BLaER1 treated with 17β-estradiol and CSF1 and Interleukin-3, amounts not matched to agents 10 nM and 100 nM (cell line): ENCODE measurements at regions not wholly inside any gene's neighbourhood (a gene's known extent, or its start where the extent isn't known, plus 50 kb on each side); places are given as distances from the start of the nearest gene placed in this dataset.

Source experiments
- H3K27ac ChIP-seq, 11 experiments: shearing (Covaris generic); formaldehyde crosslinking; 2 replicates each; pipeline ENCODE4 v1.8.1; 2022
- H3K27me3 ChIP-seq, 11 experiments: shearing (Covaris generic); formaldehyde crosslinking; 2 replicates each; pipeline ENCODE4 v1.8.1; 2022
- H3K36me3 ChIP-seq, 11 experiments: shearing (Covaris generic); formaldehyde crosslinking; 2 replicates each; pipeline ENCODE4 v1.8.1; 2022
- H3K4me1 ChIP-seq, 10 experiments: shearing (Covaris generic); formaldehyde crosslinking; 2 replicates each; pipeline ENCODE4 v1.8.1; 2022
- H3K4me2 ChIP-seq, 11 experiments: shearing (Covaris generic); formaldehyde crosslinking; 2 replicates each; pipeline ENCODE4 v1.8.1; 2022
- H3K4me3 ChIP-seq, 10 experiments: shearing (Covaris generic); formaldehyde crosslinking; 2 replicates each; pipeline ENCODE4 v1.8.1; 2022
- H3K9ac ChIP-seq, 11 experiments: shearing (Covaris generic); formaldehyde crosslinking; 2 replicates each; pipeline ENCODE4 v1.8.1; 2022
- H3K9me3 ChIP-seq, 11 experiments: shearing (Covaris generic); formaldehyde crosslinking; replicated peaks in 1 of 11; 2 replicates each; pipeline ENCODE4 v1.8.1; 2022
- H4K20me1 ChIP-seq, 11 experiments: shearing (Covaris generic); formaldehyde crosslinking; 2 replicates each; pipeline ENCODE4 v1.8.1; 2022
- Cebpa-rat ChIP-seq, 11 experiments: shearing (Covaris generic); IDR thresholded peaks; 2 replicates each; pipeline ENCODE4 v1.8.1; 2022

- H3K27me3 ChIP-seq, result no peaks in the 10 kb centered on the region
- no peak overlapping the region for H3K4me3 ChIP-seq
- no peak overlapping the region for H3K4me2 ChIP-seq
- TF ChIP-seq Cebpa-rat (IDR thresholded peaks at IDR 0.05), result no peak
- peaks cover 0 to 10% (median 4%) of the 10 kb centered on the region in 11 experiments; a peak in 6 of 22 replicates for H3K9me3 ChIP-seq
- H4K20me1 ChIP-seq, result no peaks in the 10 kb centered on the region; a peak in 1 of 22 replicates
- no peaks in the 10 kb centered on the region for H3K4me1 ChIP-seq
- H3K36me3 ChIP-seq, result no peaks in the 10 kb centered on the region
- no peak overlapping the region for H3K27ac ChIP-seq
- no peak overlapping the region for H3K9ac ChIP-seq
Observed at GRCh38 chr13:23947893-23948292, 50.6 kb upstream of the C1QTNF9B start.

GRCh38 chr13:23949200-23949599, 51.9 kb upstream of the C1QTNF9B start:
- Histone ChIP-seq H3K4me1 (no peaks in the 10 kb centered on the region), H3K4me3 (no peak overlapping the region), H3K9ac (no peak overlapping the region), H3K27ac (no peak overlapping the region), H3K27me3 (no peaks in the 10 kb centered on the region), H3K9me3 (peaks cover 0 to 11% (median 4%) of the 10 kb centered on the region in 11 experiments; a peak in 6 of 22 replicates), H3K4me2 (no peak overlapping the region), H3K36me3 (no peaks in the 10 kb centered on the region), H4K20me1 (no peaks in the 10 kb centered on the region; a peak in 1 of 22 replicates)
- no peak for TF ChIP-seq Cebpa-rat (IDR thresholded peaks at IDR 0.05)

GRCh38 chr13:23949736-23950135, 52.4 kb upstream of the C1QTNF9B start:
- no peak for TF ChIP-seq Cebpa-rat (IDR thresholded peaks at IDR 0.05)
- Histone ChIP-seq H3K27ac (no peak overlapping the region), H3K9ac (no peak overlapping the region), H3K9me3 (peaks cover 0 to 11% (median 4%) of the 10 kb centered on the region in 11 experiments; a peak in 6 of 22 replicates), H4K20me1 (no peaks in the 10 kb centered on the region; a peak in 1 of 22 replicates), H3K4me1 (no peaks in the 10 kb centered on the region), H3K36me3 (no peaks in the 10 kb centered on the region), H3K4me2 (no peak overlapping the region), H3K4me3 (no peak overlapping the region), H3K27me3 (no peaks in the 10 kb centered on the region)

- no peak overlapping the region for H3K4me2 ChIP-seq
- H3K27ac ChIP-seq, result no peak overlapping the region
- no peak overlapping the region for H3K9ac ChIP-seq
- TF ChIP-seq Cebpa-rat (IDR thresholded peaks at IDR 0.05), result no peak
- H3K27me3 ChIP-seq, result no peaks in the 10 kb centered on the region
- H4K20me1 ChIP-seq, result no peaks in the 10 kb centered on the region
- peaks cover 0 to 11% (median 4%) of the 10 kb centered on the region in 11 experiments; a peak in 6 of 22 replicates for H3K9me3 ChIP-seq
- H3K36me3 ChIP-seq, result no peaks in the 10 kb centered on the region
- H3K4me3 ChIP-seq, result no peak overlapping the region
- no peaks in the 10 kb centered on the region for H3K4me1 ChIP-seq
Observed at GRCh38 chr13:23950736-23951510, 53.6 kb upstream of the C1QTNF9B start.

- H3K4me1 ChIP-seq, result no peaks in the 10 kb centered on the region
- H4K20me1 ChIP-seq, result no peaks in the 10 kb centered on the region
- H3K4me2 ChIP-seq, result no peak overlapping the region
- H3K27ac ChIP-seq, result no peak overlapping the region
- no peak for TF ChIP-seq Cebpa-rat (IDR thresholded peaks at IDR 0.05)
- no peaks in the 10 kb centered on the region for H3K36me3 ChIP-seq
- H3K9me3 ChIP-seq, result peaks cover 0 to 11% (median 4%) of the 10 kb centered on the region in 11 experiments; a peak in 6 of 22 replicates
- no peak overlapping the region for H3K4me3 ChIP-seq
- no peak overlapping the region for H3K9ac ChIP-seq
- H3K27me3 ChIP-seq, result no peaks in the 10 kb centered on the region
Observed at GRCh38 chr13:23952796-23953195, 55.5 kb upstream of the C1QTNF9B start.

GRCh38 chr13:23953860-23954512, 56.7 kb upstream of the C1QTNF9B start:
- Histone ChIP-seq H4K20me1 (no peaks in the 10 kb centered on the region), H3K9ac (no peak overlapping the region), H3K4me3 (no peak overlapping the region), H3K4me1 (no peaks in the 10 kb centered on the region), H3K27me3 (no peaks in the 10 kb centered on the region), H3K4me2 (no peak overlapping the region), H3K36me3 (no peaks in the 10 kb centered on the region), H3K9me3 (peaks cover 0 to 11% (median 4%) of the 10 kb centered on the region in 11 experiments; a peak in 6 of 22 replicates), H3K27ac (no peak overlapping the region)
- TF ChIP-seq Cebpa-rat (IDR thresholded peaks at IDR 0.05), result no peak

GRCh38 chr13:23955064-23955463, 57.8 kb upstream of the C1QTNF9B start:
- H3K9me3 ChIP-seq, result peaks cover 0 to 11% (median 4%) of the 10 kb centered on the region in 11 experiments; a peak in 6 of 22 replicates
- H3K4me1 ChIP-seq, result no peaks in the 10 kb centered on the region
- no peaks in the 10 kb centered on the region for H3K27me3 ChIP-seq
- H3K4me2 ChIP-seq, result no peak overlapping the region
- no peak overlapping the region for H3K27ac ChIP-seq
- H4K20me1 ChIP-seq, result no peaks in the 10 kb centered on the region
- no peak overlapping the region for H3K4me3 ChIP-seq
- TF ChIP-seq Cebpa-rat (IDR thresholded peaks at IDR 0.05), result no peak
- no peak overlapping the region for H3K9ac ChIP-seq
- no peaks in the 10 kb centered on the region for H3K36me3 ChIP-seq

GRCh38 chr13:23956106-23956505, 58.8 kb upstream of the C1QTNF9B start:
- H3K4me2 ChIP-seq, result no peak overlapping the region

GRCh38 chr13:23957981-23958380, 60.7 kb upstream of the C1QTNF9B start:
- Histone ChIP-seq H3K36me3 (no peaks in the 10 kb centered on the region), H3K27ac (no peak overlapping the region), H3K27me3 (no peaks in the 10 kb centered on the region), H3K4me1 (no peaks in the 10 kb centered on the region), H3K9me3 (peaks cover 0 to 3% (median 0%) of the 10 kb centered on the region in 11 experiments; a peak in 2 of 22 replicates), H3K4me3 (no peak overlapping the region), H4K20me1 (no peaks in the 10 kb centered on the region), H3K9ac (no peak overlapping the region), H3K4me2 (no peak overlapping the region)
- TF ChIP-seq Cebpa-rat (IDR thresholded peaks at IDR 0.05), result no peak

More at GRCh38 chr13:23956106-23956505, 58.8 kb upstream of the C1QTNF9B start:
- Histone ChIP-seq H3K9me3 (peaks cover 0 to 11% (median 4%) of the 10 kb centered on the region in 11 experiments; a peak in 6 of 22 replicates), H3K27me3 (no peaks in the 10 kb centered on the region), H3K4me1 (no peaks in the 10 kb centered on the region), H3K9ac (no peak overlapping the region), H3K36me3 (no peaks in the 10 kb centered on the region), H3K27ac (no peak overlapping the region), H3K4me3 (no peak overlapping the region), H4K20me1 (no peaks in the 10 kb centered on the region)
- no peak for TF ChIP-seq Cebpa-rat (IDR thresholded peaks at IDR 0.05)
